CD4-positive, alpha-beta T cell (primary cell): ENCODE measurements at regions not wholly inside any gene's neighbourhood (a gene's known extent, or its start where the extent isn't known, plus 50 kb on each side); places are given as distances from the start of the nearest gene placed in this dataset.

Experiments used
- ATAC-seq: fragments of 200-7000 bp; cut with Tn5 transposase; one replicate; pipeline ENCODE4 v1.10.0; 2022; ENCODE audit warnings: mild to moderate bottlenecking; ENCODE audit not compliant: poor library complexity
- CTCF ChIA-PET: fragments of 350-600 bp; sonication (Branson Sonifier 250); formaldehyde crosslinking; loops from one replicate; lab custom pipeline; 2021; ENCODE audit warnings: antibody characterized with exemption, inconsistent platforms; lab: Charles Lee
- POLR2A ChIA-PET: fragments of 350-600 bp; sonication (Branson Sonifier 250); formaldehyde crosslinking; loops from one replicate; lab custom pipeline; 2021; ENCODE audit warnings: antibody characterized with exemption, inconsistent platforms; lab: Charles Lee
- DNase-seq, 14 experiments: peaks; one replicate each; pipeline ENCODE4 v3.0.0-alpha.2; 2013 to 2020; ENCODE audit warnings: mixed read lengths in 2 of 14
- H3K27ac ChIP-seq, 2 donors: one replicate each; pipeline versions ENCODE4 v1.5.1 to v1.7.0; 2013; ENCODE audit warnings: low read length in 2 of 2, low read depth in 1 of 2, mild to moderate bottlenecking in 1 of 2
- H3K27me3 ChIP-seq, 2 experiments: 1 replicate in 1 of 2; 2 replicates in 1 of 2; pipeline versions ENCODE4 v1.6.1 to v1.7.0; 2013; ENCODE audit warnings: low read length in 2 of 2, control low read depth in 1 of 2, mild to moderate bottlenecking in 1 of 2, moderate library complexity in 1 of 2; ENCODE audit not compliant: insufficient read depth in 2 of 2, control insufficient read depth in 1 of 2
- H3K36me3 ChIP-seq: one replicate; pipeline ENCODE4 v1.6.1; 2013; ENCODE audit warnings: low read length, control low read depth; ENCODE audit not compliant: insufficient read depth
- H3K4me1 ChIP-seq: one replicate; pipeline ENCODE4 v1.6.1; 2013; ENCODE audit warnings: low read length, control low read depth; ENCODE audit not compliant: insufficient read depth
- H3K4me3 ChIP-seq: one replicate; pipeline ENCODE4 v1.5.1; 2013; ENCODE audit warnings: mild to moderate bottlenecking, low read length, moderate library complexity
- H3K9me3 ChIP-seq, 2 experiments: 1 replicate in 1 of 2; 2 replicates in 1 of 2; pipeline versions ENCODE4 v1.6.1 to v1.7.0; 2013; ENCODE audit warnings: low read length in 2 of 2, mild to moderate bottlenecking in 2 of 2, control low read depth in 1 of 2, moderate library complexity in 1 of 2; ENCODE audit not compliant: control insufficient read depth in 1 of 2, insufficient read depth in 1 of 2
- H3K27ac Mint-ChIP-seq: one replicate; pipeline ENCODE4 v1.8.0; 2020; ENCODE audit warnings: mixed read lengths
- H3K27me3 Mint-ChIP-seq: one replicate; pipeline ENCODE4 v1.8.0; 2021; ENCODE audit warnings: mixed read lengths
- H3K36me3 Mint-ChIP-seq: one replicate; pipeline ENCODE4 v1.8.0; 2021; ENCODE audit warnings: low read depth, mixed read lengths
- H3K4me1 Mint-ChIP-seq: one replicate; pipeline ENCODE4 v1.8.0; 2021; ENCODE audit warnings: low read depth, mixed read lengths
- H3K4me3 Mint-ChIP-seq: one replicate; pipeline ENCODE4 v1.8.0; 2020; ENCODE audit warnings: mild to moderate bottlenecking, mixed read lengths
- H3K9me3 Mint-ChIP-seq: one replicate; pipeline ENCODE4 v1.8.0; 2020; ENCODE audit warnings: mixed read lengths
- CTCF ChIP-seq: fragments of 200-600 bp; IDR thresholded peaks from one replicate; pipeline ENCODE4 v1.8.0; 2022; ENCODE audit warnings: antibody characterized with exemption, mild to moderate bottlenecking
- intact Hi-C, 2 experiments: fragments of 100-400 bp; cut with DNase I in 1 of 2; cut with micrococcal nuclease in 1 of 2; formaldehyde crosslinking; loops; one replicate each; pipeline versions ENCODE4 v1.15.1 to v1.9.0; 2023 to 2025; cut with DNase I, micrococcal nuclease

DNA sequence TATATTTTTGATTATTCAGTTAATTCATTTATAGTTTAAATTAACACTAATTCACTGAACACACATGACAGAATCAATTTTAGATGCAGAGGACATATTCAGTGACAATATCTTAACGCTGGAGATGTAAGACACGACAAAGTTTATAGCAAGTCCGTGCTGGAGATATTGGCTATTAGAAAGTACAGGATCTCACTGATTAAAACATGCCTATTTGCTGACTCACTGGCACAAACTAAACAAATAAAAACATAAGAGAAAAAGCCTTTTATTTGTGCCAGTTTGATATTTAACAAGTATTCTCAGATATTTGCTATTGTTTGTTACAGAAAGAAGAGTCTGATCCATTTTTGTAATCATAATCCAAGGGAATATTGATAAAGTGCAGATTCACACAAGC, 1122.9 kb upstream of the B3GALT2 start:
- ATAC-seq (no peak), DNase-seq (no peak)
- intact Hi-C loops = no loop called here
- no peaks in the 10 kb centered on the region for H3K27me3 ChIP-seq
- H3K4me1 Mint-ChIP-seq = no peaks in the 10 kb centered on the region
- POLR2A ChIA-PET = no interaction called here
- H3K4me1 ChIP-seq = no peaks in the 10 kb centered on the region
- no peaks in the 10 kb centered on the region for H3K27me3 Mint-ChIP-seq
- CTCF ChIA-PET = no interaction called here
- no peaks in the 10 kb centered on the region for H3K9me3 ChIP-seq
- H3K27ac ChIP-seq = no peak overlapping the region
- no peak overlapping the region for H3K4me3 Mint-ChIP-seq
- no peaks in the 10 kb centered on the region for H3K9me3 Mint-ChIP-seq
- no peak overlapping the region for H3K27ac Mint-ChIP-seq
- no peaks in the 10 kb centered on the region for H3K36me3 Mint-ChIP-seq
- H3K4me3 ChIP-seq = no peak overlapping the region
- H3K36me3 ChIP-seq = no peaks in the 10 kb centered on the region
- TF ChIP-seq CTCF = no peak

GRCh38 chr1:194300776-194301175, 1114.4 kb upstream of the B3GALT2 start:
- CTCF ChIA-PET = no interaction called here
- Mint-ChIP-seq H3K4me1 (peaks cover 1% of the 10 kb centered on the region), H3K9me3 (no peaks in the 10 kb centered on the region), H3K4me3 (no peak overlapping the region), H3K27ac (no peak overlapping the region), H3K27me3 (no peaks in the 10 kb centered on the region), H3K36me3 (no peaks in the 10 kb centered on the region)
- POLR2A ChIA-PET = no interaction called here
- Histone ChIP-seq H3K4me1 (no peaks in the 10 kb centered on the region), H3K9me3 (no peaks in the 10 kb centered on the region), H3K27ac (no peak overlapping the region), H3K36me3 (no peaks in the 10 kb centered on the region), H3K27me3 (no peaks in the 10 kb centered on the region), H3K4me3 (no peak overlapping the region)
- TF ChIP-seq CTCF = no peak
- intact Hi-C loops = no loop called here
- ATAC-seq = no peak
- DNase-seq = no peak

- Mint-ChIP-seq H3K4me3 (no peak overlapping the region), H3K9me3 (no peaks in the 10 kb centered on the region), H3K4me1 (peaks cover 5% of the 10 kb centered on the region), H3K36me3 (no peaks in the 10 kb centered on the region), H3K27me3 (no peaks in the 10 kb centered on the region), H3K27ac (no peak overlapping the region)
- no peak overlapping the region for H3K4me3 ChIP-seq
- H3K36me3 ChIP-seq = no peaks in the 10 kb centered on the region
- peaks cover 3% of the 10 kb centered on the region for H3K4me1 ChIP-seq
- TF ChIP-seq CTCF = no peak
- intact Hi-C loops = no loop called here
- no peaks in the 10 kb centered on the region for H3K27me3 ChIP-seq
- no peak for DNase-seq
- H3K27ac ChIP-seq = no peak overlapping the region
- POLR2A ChIA-PET = no interaction called here
- CTCF ChIA-PET = no interaction called here
- no peaks in the 10 kb centered on the region for H3K9me3 ChIP-seq
- ATAC-seq = no peak
Measured at GRCh38 chr1:194300340-194300739, 1113.9 kb upstream of the B3GALT2 start.
